CD14-positive monocyte (primary cell): ENCODE measurements at regions not wholly inside any gene's neighbourhood (a gene's known extent, or its start where the extent isn't known, plus 50 kb on each side); places are given as distances from the start of the nearest gene placed in this dataset.

Source experiments
- DNase-seq, 3 donors: peaks; one replicate each; pipeline ENCODE4 v3.0.0-alpha.2; 2011 to 2022
- H2AFZ ChIP-seq: 2 replicates; pipeline ENCODE4 v1.6.0; 2012; ENCODE audit warnings: mild to moderate bottlenecking, low read depth, low read length, inconsistent platforms; ENCODE audit not compliant: insufficient read depth, poor library complexity, severe bottlenecking
- H3K27ac ChIP-seq, 2 donors: 1 replicate in 1 of 2; 2 replicates in 1 of 2; pipeline ENCODE4 v1.5.1; 2012 to 2013; ENCODE audit warnings: low read length in 2 of 2, control low read depth in 1 of 2, inconsistent platforms in 1 of 2, low read depth in 1 of 2, mild to moderate bottlenecking in 1 of 2
- H3K27me3 ChIP-seq, 2 donors: one replicate each; pipeline versions ENCODE4 v1.6.0 to v1.6.1; 2011 to 2013; ENCODE audit warnings: low read length in 2 of 2; ENCODE audit not compliant: control insufficient read depth in 2 of 2, insufficient read depth in 2 of 2
- H3K36me3 ChIP-seq, 2 donors: replicated peaks in 1 of 2; 1 replicate in 1 of 2; 2 replicates in 1 of 2; pipeline versions ENCODE4 v1.5.1 to v1.6.1; 2012 to 2013; ENCODE audit warnings: low read length in 2 of 2, control low read depth in 1 of 2, inconsistent platforms in 1 of 2, mild to moderate bottlenecking in 1 of 2; ENCODE audit not compliant: insufficient read depth in 2 of 2, control insufficient read depth in 1 of 2
- H3K4me1 ChIP-seq, 2 donors: 1 replicate in 1 of 2; 2 replicates in 1 of 2; pipeline versions ENCODE4 v1.5.1 to v1.6.1; 2012 to 2013; ENCODE audit warnings: low read length in 2 of 2, control low read depth in 1 of 2, inconsistent platforms in 1 of 2, mild to moderate bottlenecking in 1 of 2, moderate library complexity in 1 of 2; ENCODE audit not compliant: insufficient read depth in 2 of 2, control insufficient read depth in 1 of 2
- H3K4me2 ChIP-seq: replicated peaks from 2 replicates; pipeline ENCODE3; 2012; ENCODE audit warnings: low read length, moderate library complexity, mild to moderate bottlenecking; ENCODE audit not compliant: poor library complexity, severe bottlenecking; ENCODE audit errors: extremely low read depth
- H3K4me3 ChIP-seq, 3 experiments: fragments of 200-600 bp in 1 of 3; sonication (generic) in 1 of 3; replicated peaks in 1 of 3; 1 replicate in 2 of 3; 2 replicates in 1 of 3; pipeline ENCODE4 v1.5.1; 2011 to 2013; ENCODE audit warnings: low read length in 3 of 3, mild to moderate bottlenecking in 3 of 3, control low read depth in 2 of 3, low read depth in 2 of 3, inconsistent platforms in 1 of 3, moderate library complexity in 1 of 3
- H3K79me2 ChIP-seq: 2 replicates; pipeline ENCODE4 v1.6.0; 2012; ENCODE audit warnings: mild to moderate bottlenecking, control low read depth, inconsistent platforms, low read length, moderate library complexity; ENCODE audit not compliant: insufficient read depth
- H3K9ac ChIP-seq: 2 replicates; pipeline ENCODE4 v1.6.0; 2017; ENCODE audit warnings: low read length, mild to moderate bottlenecking; ENCODE audit not compliant: insufficient read depth, poor library complexity, severe bottlenecking
- H3K9me3 ChIP-seq, 2 donors: replicated peaks in 1 of 2; 1 replicate in 1 of 2; 2 replicates in 1 of 2; pipeline versions ENCODE4 v1.5.1 to v1.6.1; 2012 to 2013; ENCODE audit warnings: low read length in 2 of 2, control low read depth in 1 of 2; ENCODE audit not compliant: control insufficient read depth in 1 of 2, insufficient read depth in 1 of 2
- H4K20me1 ChIP-seq: 2 replicates; pipeline ENCODE4 v1.6.0; 2012; ENCODE audit warnings: mild to moderate bottlenecking, low read length, control low read depth, moderate library complexity; ENCODE audit not compliant: insufficient read depth
- H3K27ac Mint-ChIP-seq, 7 donors: one replicate each; pipeline ENCODE4 v1.8.0; 2020; ENCODE audit warnings: mild to moderate bottlenecking in 7 of 7, mixed read lengths in 7 of 7, moderate library complexity in 6 of 7, inconsistent platforms in 2 of 7
- H3K27me3 Mint-ChIP-seq, 3 donors: one replicate each; pipeline ENCODE4 v1.8.0; 2021 to 2022; ENCODE audit warnings: low read depth in 3 of 3, mild to moderate bottlenecking in 3 of 3, mixed read lengths in 3 of 3, moderate library complexity in 3 of 3, inconsistent platforms in 1 of 3
- H3K36me3 Mint-ChIP-seq, 2 donors: one replicate each; pipeline ENCODE4 v1.8.0; 2020; ENCODE audit warnings: mixed read lengths in 2 of 2, inconsistent platforms in 1 of 2, mild to moderate bottlenecking in 1 of 2
- H3K4me1 Mint-ChIP-seq: one replicate; pipeline ENCODE4 v1.8.0; 2020; ENCODE audit warnings: mild to moderate bottlenecking, mixed read lengths
- H3K4me3 Mint-ChIP-seq, 2 donors: one replicate each; pipeline ENCODE4 v1.8.0; 2020; ENCODE audit warnings: mild to moderate bottlenecking in 2 of 2, mixed read lengths in 2 of 2, moderate library complexity in 1 of 2
- H3K9me3 Mint-ChIP-seq, 7 donors: one replicate each; pipeline ENCODE4 v1.8.0; 2020 to 2022; ENCODE audit warnings: mixed read lengths in 7 of 7, mild to moderate bottlenecking in 6 of 7, moderate library complexity in 6 of 7, inconsistent platforms in 2 of 7
- WGBS: methylation state at CpG from one replicate; pipeline ENCODE4 v1.1.5; 2013; ENCODE audit warnings: missing lambda C conversion rate; ENCODE audit not compliant: insufficient coverage; 5-methylcytosine and 5-hydroxymethylcytosine counted together
- intact Hi-C, 2 donors: fragments of 100-400 bp; cut with micrococcal nuclease; formaldehyde crosslinking; loops; one replicate each; pipeline versions ENCODE4 v1.15.0 to v1.15.1; 2023
- TF ChIP-seq, protein P1 (sequence below): fragments of 200-600 bp; IDR thresholded peaks from one replicate; pipeline ENCODE4 v1.8.0; 2022; ENCODE audit warnings: antibody characterized with exemption, mild to moderate bottlenecking

DNA sequence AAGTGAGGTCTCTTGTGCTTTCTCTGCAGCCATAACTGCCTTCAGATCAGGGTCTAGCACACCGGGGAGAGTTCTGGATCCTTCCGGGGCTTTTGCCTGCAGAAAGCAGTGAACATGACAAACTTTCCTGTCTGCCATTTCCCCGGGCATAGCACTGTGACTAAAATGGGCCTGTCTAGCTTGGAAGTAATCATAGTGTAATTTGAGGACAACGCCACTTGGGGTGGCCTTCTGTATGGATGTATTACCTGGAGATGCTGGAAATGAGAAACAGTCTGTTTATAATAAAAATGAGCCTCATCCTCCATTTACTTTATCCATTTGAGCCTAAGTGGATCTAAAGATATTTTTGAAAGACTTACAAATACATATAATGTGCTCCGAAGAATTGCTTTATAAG, 453.7 kb downstream of the VRK1 start:
- Histone ChIP-seq H3K9ac (no peak overlapping the region), H2AFZ (no peak overlapping the region), H3K4me3 (no peak overlapping the region), H3K27me3 (peaks cover 0 to 2% of the 10 kb centered on the region in 2 donors), H3K4me2 (no peak overlapping the region), H3K27ac (no peak overlapping the region), H3K79me2 (no peaks in the 10 kb centered on the region), H3K9me3 (no peaks in the 10 kb centered on the region), H3K36me3 (no peaks in the 10 kb centered on the region), H4K20me1 (no peaks in the 10 kb centered on the region), H3K4me1 (no peaks in the 10 kb centered on the region)
- peaks cover 10% of the 10 kb centered on the region for H3K4me1 Mint-ChIP-seq
- H3K27me3 Mint-ChIP-seq = peaks cover 2 to 8% (median 7%) of the 10 kb centered on the region in 3 donors
- no peaks in the 10 kb centered on the region for H3K36me3 Mint-ChIP-seq
- H3K4me3 Mint-ChIP-seq = no peak overlapping the region
- H3K27ac Mint-ChIP-seq = no peak overlapping the region
- TF ChIP-seq, protein P1, sequence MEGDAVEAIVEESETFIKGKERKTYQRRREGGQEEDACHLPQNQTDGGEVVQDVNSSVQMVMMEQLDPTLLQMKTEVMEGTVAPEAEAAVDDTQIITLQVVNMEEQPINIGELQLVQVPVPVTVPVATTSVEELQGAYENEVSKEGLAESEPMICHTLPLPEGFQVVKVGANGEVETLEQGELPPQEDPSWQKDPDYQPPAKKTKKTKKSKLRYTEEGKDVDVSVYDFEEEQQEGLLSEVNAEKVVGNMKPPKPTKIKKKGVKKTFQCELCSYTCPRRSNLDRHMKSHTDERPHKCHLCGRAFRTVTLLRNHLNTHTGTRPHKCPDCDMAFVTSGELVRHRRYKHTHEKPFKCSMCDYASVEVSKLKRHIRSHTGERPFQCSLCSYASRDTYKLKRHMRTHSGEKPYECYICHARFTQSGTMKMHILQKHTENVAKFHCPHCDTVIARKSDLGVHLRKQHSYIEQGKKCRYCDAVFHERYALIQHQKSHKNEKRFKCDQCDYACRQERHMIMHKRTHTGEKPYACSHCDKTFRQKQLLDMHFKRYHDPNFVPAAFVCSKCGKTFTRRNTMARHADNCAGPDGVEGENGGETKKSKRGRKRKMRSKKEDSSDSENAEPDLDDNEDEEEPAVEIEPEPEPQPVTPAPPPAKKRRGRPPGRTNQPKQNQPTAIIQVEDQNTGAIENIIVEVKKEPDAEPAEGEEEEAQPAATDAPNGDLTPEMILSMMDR = no peak
- no peak for DNase-seq
- 48% methylated on average over 2 of the region's 5 CpGs for WGBS
- intact Hi-C loops = no loop called here
- H3K9me3 Mint-ChIP-seq = peaks cover 0 to 6% (median 3%) of the 10 kb centered on the region in 7 donors

DNA sequence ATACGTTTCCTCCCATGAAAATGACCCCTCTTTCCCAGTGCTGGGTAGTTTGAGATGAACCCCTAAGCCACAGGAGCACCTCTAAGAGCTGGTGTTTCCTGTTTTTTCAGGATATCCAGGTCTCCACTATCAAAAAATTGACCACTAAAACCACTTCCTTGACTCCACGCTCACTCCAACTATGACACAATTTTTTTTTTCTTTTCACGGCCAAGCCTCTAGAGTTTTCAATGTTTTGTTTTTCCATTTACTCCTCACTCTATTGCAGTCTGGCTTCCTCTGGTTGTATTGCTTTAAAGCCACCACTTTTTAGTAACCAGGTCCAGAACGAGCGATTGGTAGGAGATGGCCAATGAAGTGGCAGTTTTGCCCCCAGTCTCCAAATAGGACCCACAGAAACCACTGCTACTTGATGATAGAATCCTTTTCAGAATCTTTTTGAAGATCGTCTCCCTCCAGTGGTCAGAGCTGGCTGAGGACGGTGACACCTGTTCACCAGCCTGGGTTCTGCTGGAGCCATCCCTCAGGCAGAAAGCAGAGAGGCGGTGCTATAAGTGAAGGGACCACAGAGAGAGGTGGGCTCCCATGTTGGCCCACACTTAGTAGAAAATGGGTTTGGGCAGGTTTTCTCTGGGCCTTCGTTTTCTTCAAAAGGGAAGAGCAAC, 454.4 kb downstream of the VRK1 start:
- Histone ChIP-seq H3K79me2 (no peaks in the 10 kb centered on the region), H3K4me3 (no peak overlapping the region), H3K36me3 (no peaks in the 10 kb centered on the region), H3K27me3 (peaks cover 0 to 2% of the 10 kb centered on the region in 2 donors), H2AFZ (no peak overlapping the region), H3K4me2 (no peak overlapping the region), H3K9ac (no peak overlapping the region), H4K20me1 (no peaks in the 10 kb centered on the region), H3K9me3 (no peaks in the 10 kb centered on the region), H3K27ac (no peak overlapping the region), H3K4me1 (no peaks in the 10 kb centered on the region)
- H3K4me1 Mint-ChIP-seq = peaks cover 10% of the 10 kb centered on the region
- intact Hi-C loops = no loop called here
- no peaks in the 10 kb centered on the region for H3K36me3 Mint-ChIP-seq
- WGBS = 21% methylated on average over 4 of the region's 9 CpGs
- H3K4me3 Mint-ChIP-seq = peak overlapping the region in 1 of 2 donors; percentile 28
- peaks cover 0 to 7% (median 5%) of the 10 kb centered on the region in 3 donors for H3K27me3 Mint-ChIP-seq
- H3K27ac Mint-ChIP-seq = no peak overlapping the region
- H3K9me3 Mint-ChIP-seq = peaks cover 0 to 6% (median 3%) of the 10 kb centered on the region in 7 donors
- TF ChIP-seq, protein P1 = no peak
- no peak for DNase-seq
